ENCODE measurements at regions not wholly inside any gene's neighbourhood (a gene's known extent, or its start where the extent isn't known, plus 50 kb on each side); places are given as distances from the start of the nearest gene placed in this dataset.

GRCh38 chr3:124210899-124211298 is 219.0 kb upstream of the ROPN1 start:
- H3K27me3 ChIP-seq (ENCODE audit: insufficient read depth, low read length), result no peaks in the 10 kb centered on the region
- H3K9me3 ChIP-seq (ENCODE audit: low read depth, low read length), result no peaks in the 10 kb centered on the region
- H3K4me3 ChIP-seq (ENCODE audit: low read length), result no peak overlapping the region
- H3K4me1 ChIP-seq (ENCODE audit: insufficient read depth, low read length), result no peaks in the 10 kb centered on the region

- Histone ChIP-seq H3K27me3 (ENCODE audit: insufficient read depth, low read length) (no peaks in the 10 kb centered on the region), H3K9me3 (ENCODE audit: low read depth, low read length) (no peaks in the 10 kb centered on the region), H3K4me1 (ENCODE audit: insufficient read depth, low read length) (no peaks in the 10 kb centered on the region), H3K4me3 (ENCODE audit: low read length) (no peak overlapping the region)
Observed at GRCh38 chr3:124213641-124214040, 221.7 kb upstream of the ROPN1 start.

- H3K27me3 ChIP-seq (ENCODE audit: insufficient read depth, low read length), result no peaks in the 10 kb centered on the region
- no peaks in the 10 kb centered on the region for H3K9me3 ChIP-seq (ENCODE audit: low read depth, low read length)
- no peaks in the 10 kb centered on the region for H3K4me1 ChIP-seq (ENCODE audit: insufficient read depth, low read length)
- H3K4me3 ChIP-seq (ENCODE audit: low read length), result no peak overlapping the region
Observed at GRCh38 chr3:124217542-124217941, 225.6 kb upstream of the ROPN1 start.

- Histone ChIP-seq H3K9me3 (ENCODE audit: low read depth, low read length) (no peaks in the 10 kb centered on the region), H3K4me3 (ENCODE audit: low read length) (no peak overlapping the region), H3K27me3 (ENCODE audit: insufficient read depth, low read length) (no peaks in the 10 kb centered on the region), H3K4me1 (ENCODE audit: insufficient read depth, low read length) (no peaks in the 10 kb centered on the region)
Observed at GRCh38 chr3:124221422-124221821, 229.5 kb upstream of the ROPN1 start.

- Histone ChIP-seq H3K9me3 (ENCODE audit: low read depth, low read length) (no peaks in the 10 kb centered on the region), H3K27me3 (ENCODE audit: insufficient read depth, low read length) (no peaks in the 10 kb centered on the region), H3K4me3 (ENCODE audit: low read length) (no peak overlapping the region), H3K4me1 (ENCODE audit: insufficient read depth, low read length) (no peaks in the 10 kb centered on the region)
Observed at GRCh38 chr3:124223853-124224252, 231.9 kb upstream of the ROPN1 start.

GRCh38 chr3:124227150-124227630 is 235.3 kb upstream of the ROPN1 start:
- Histone ChIP-seq H3K4me3 (ENCODE audit: low read length) (no peak overlapping the region), H3K4me1 (ENCODE audit: insufficient read depth, low read length) (no peaks in the 10 kb centered on the region), H3K9me3 (ENCODE audit: low read depth, low read length) (no peaks in the 10 kb centered on the region), H3K27me3 (ENCODE audit: insufficient read depth, low read length) (no peaks in the 10 kb centered on the region)

GRCh38 chr3:124229420-124229819 is 237.5 kb upstream of the ROPN1 start:
- Histone ChIP-seq H3K9me3 (ENCODE audit: low read depth, low read length) (no peaks in the 10 kb centered on the region), H3K4me1 (ENCODE audit: insufficient read depth, low read length) (no peaks in the 10 kb centered on the region), H3K27me3 (ENCODE audit: insufficient read depth, low read length) (no peaks in the 10 kb centered on the region), H3K4me3 (ENCODE audit: low read length) (no peak overlapping the region)

- H3K4me1 ChIP-seq (ENCODE audit: insufficient read depth, low read length), result no peaks in the 10 kb centered on the region
- H3K9me3 ChIP-seq (ENCODE audit: low read depth, low read length), result no peaks in the 10 kb centered on the region
- H3K27me3 ChIP-seq (ENCODE audit: insufficient read depth, low read length), result no peaks in the 10 kb centered on the region
- H3K4me3 ChIP-seq (ENCODE audit: low read length), result no peak overlapping the region
Observed at GRCh38 chr3:124229836-124230235, 237.9 kb upstream of the ROPN1 start.

GRCh38 chr3:124230432-124230831 is 238.5 kb upstream of the ROPN1 start:
- Histone ChIP-seq H3K4me1 (ENCODE audit: insufficient read depth, low read length) (no peaks in the 10 kb centered on the region), H3K27me3 (ENCODE audit: insufficient read depth, low read length) (no peaks in the 10 kb centered on the region), H3K9me3 (ENCODE audit: low read depth, low read length) (no peaks in the 10 kb centered on the region), H3K4me3 (ENCODE audit: low read length) (no peak overlapping the region)

- no peaks in the 10 kb centered on the region for H3K9me3 ChIP-seq (ENCODE audit: low read depth, low read length)
- no peaks in the 10 kb centered on the region for H3K4me1 ChIP-seq (ENCODE audit: insufficient read depth, low read length)
- no peak overlapping the region for H3K4me3 ChIP-seq (ENCODE audit: low read length)
- no peaks in the 10 kb centered on the region for H3K27me3 ChIP-seq (ENCODE audit: insufficient read depth, low read length)
Observed at GRCh38 chr3:124230998-124231397, 239.1 kb upstream of the ROPN1 start.

GRCh38 chr3:124234852-124235252 is 242.9 kb upstream of the ROPN1 start:
- Histone ChIP-seq H3K27me3 (ENCODE audit: insufficient read depth, low read length) (no peaks in the 10 kb centered on the region), H3K9me3 (ENCODE audit: low read depth, low read length) (no peaks in the 10 kb centered on the region), H3K4me3 (ENCODE audit: low read length) (no peak overlapping the region), H3K4me1 (ENCODE audit: insufficient read depth, low read length) (no peaks in the 10 kb centered on the region)

GRCh38 chr3:124235446-124235845 is 243.5 kb upstream of the ROPN1 start:
- Histone ChIP-seq H3K9me3 (ENCODE audit: low read depth, low read length) (no peaks in the 10 kb centered on the region), H3K4me3 (ENCODE audit: low read length) (no peak overlapping the region), H3K4me1 (ENCODE audit: insufficient read depth, low read length) (no peaks in the 10 kb centered on the region), H3K27me3 (ENCODE audit: insufficient read depth, low read length) (no peaks in the 10 kb centered on the region)

- Histone ChIP-seq H3K4me3 (ENCODE audit: low read length) (no peak overlapping the region), H3K27me3 (ENCODE audit: insufficient read depth, low read length) (no peaks in the 10 kb centered on the region), H3K9me3 (ENCODE audit: low read depth, low read length) (no peaks in the 10 kb centered on the region), H3K4me1 (ENCODE audit: insufficient read depth, low read length) (no peaks in the 10 kb centered on the region)
Observed at GRCh38 chr3:124243177-124243859, 251.4 kb upstream of the ROPN1 start.

GRCh38 chr3:124246376-124246775 is 254.5 kb upstream of the ROPN1 start:
- Histone ChIP-seq H3K4me3 (ENCODE audit: low read length) (no peak overlapping the region), H3K4me1 (ENCODE audit: insufficient read depth, low read length) (no peaks in the 10 kb centered on the region), H3K27me3 (ENCODE audit: insufficient read depth, low read length) (no peaks in the 10 kb centered on the region), H3K9me3 (ENCODE audit: low read depth, low read length) (no peaks in the 10 kb centered on the region)

GRCh38 chr3:124246949-124247348 is 255.0 kb upstream of the ROPN1 start:
- H3K4me3 ChIP-seq (ENCODE audit: low read length), result no peak overlapping the region
- H3K4me1 ChIP-seq (ENCODE audit: insufficient read depth, low read length), result no peaks in the 10 kb centered on the region
- no peaks in the 10 kb centered on the region for H3K27me3 ChIP-seq (ENCODE audit: insufficient read depth, low read length)
- no peaks in the 10 kb centered on the region for H3K9me3 ChIP-seq (ENCODE audit: low read depth, low read length)

- no peak overlapping the region for H3K4me3 ChIP-seq (ENCODE audit: low read length)
- H3K27me3 ChIP-seq (ENCODE audit: insufficient read depth, low read length), result no peaks in the 10 kb centered on the region
- no peaks in the 10 kb centered on the region for H3K9me3 ChIP-seq (ENCODE audit: low read depth, low read length)
- H3K4me1 ChIP-seq (ENCODE audit: insufficient read depth, low read length), result no peaks in the 10 kb centered on the region
Observed at GRCh38 chr3:124248471-124249028, 256.6 kb upstream of the ROPN1 start.

Data from mononuclear cell (primary cell).